Posterior cingulate gyrus (tissue), 11 donors: ENCODE measurements at regions not wholly inside any gene's neighbourhood (a gene's known extent, or its start where the extent isn't known, plus 50 kb on each side); places are given as distances from the start of the nearest gene placed in this dataset.
"Not testable (repeated sequence)": the region's sequence is repeated elsewhere in the genome, so short reads cannot be mapped to it uniquely, and the experiment has no call there.

Experiments used
- DNase-seq, 10 donors: peaks; one replicate each; pipeline versions ENCODE4 v3.0.0 to v3.0.0-alpha.2; 2020 to 2021; ENCODE audit warnings: mixed read lengths in 3 of 10
- intact Hi-C: fragments of 100-400 bp; cut with DNase I; formaldehyde crosslinking; loops from one replicate; pipeline ENCODE4 v1.15.1; 2023

- intact Hi-C loops: no loop called here
- DNase-seq: no peak
Observed at GRCh38 chr3:171915275-171915674, 72.1 kb downstream of the TMEM212 start.

- intact Hi-C loops: no loop called here
- DNase-seq: no peak
Observed at GRCh38 chr3:171916888-171917287, 73.7 kb downstream of the TMEM212 start.

GRCh38 chr3:171922629-171923028 lies 79.5 kb downstream of the TMEM212 start:
- intact Hi-C loops, DNase-seq: not testable (repeated sequence)

GRCh38 chr3:171923668-171924067 lies 80.5 kb downstream of the TMEM212 start:
- DNase-seq, intact Hi-C loops: not testable (repeated sequence)

GRCh38 chr3:171924864-171925263 lies 81.7 kb downstream of the TMEM212 start:
- intact Hi-C loops: not testable (repeated sequence)

GRCh38 chr3:171932153-171932611 lies 89.0 kb downstream of the TMEM212 start:
- intact Hi-C loops: no loop called here
- DNase-seq: no peak

More at GRCh38 chr3:171924864-171925263, 81.7 kb downstream of the TMEM212 start:
- DNase-seq: not testable (repeated sequence)

GRCh38 chr3:171933441-171933840 lies 90.3 kb downstream of the TMEM212 start:
- intact Hi-C loops: no loop called here
- DNase-seq: no peak

- no peak for DNase-seq
- intact Hi-C loops: no loop called here
Observed at GRCh38 chr3:171935261-171936123, 92.3 kb downstream of the TMEM212 start.

- intact Hi-C loops: no loop called here
- DNase-seq: no peak
Observed at GRCh38 chr3:171936191-171936841, 93.2 kb downstream of the TMEM212 start.

- no peak for DNase-seq
- intact Hi-C loops: no loop called here
Observed at GRCh38 chr3:171939578-171939977, 96.4 kb downstream of the TMEM212 start.

GRCh38 chr3:171940151-171940649 lies 97.1 kb downstream of the TMEM212 start:
- no peak for DNase-seq
- intact Hi-C loops: no loop called here

GRCh38 chr3:171943262-171944117 lies 95.9 kb upstream of the FNDC3B start:
- no peak for DNase-seq
- intact Hi-C loops: no loop called here

GRCh38 chr3:171944118-171945016 lies 95.0 kb upstream of the FNDC3B start:
- intact Hi-C loops: no loop called here
- no peak for DNase-seq

- DNase-seq: no peak
- intact Hi-C loops: no loop called here
Observed at GRCh38 chr3:171948674-171949073, 90.7 kb upstream of the FNDC3B start.

GRCh38 chr3:171949554-171949953 lies 89.8 kb upstream of the FNDC3B start:
- intact Hi-C loops: no loop called here
- no peak for DNase-seq

GRCh38 chr3:171950373-171950772 lies 89.0 kb upstream of the FNDC3B start:
- intact Hi-C loops: no loop called here
- no peak for DNase-seq

- no peak for DNase-seq
- intact Hi-C loops: no loop called here
Observed at GRCh38 chr3:171951597-171951996, 87.8 kb upstream of the FNDC3B start.

GRCh38 chr3:171953301-171954022 lies 85.9 kb upstream of the FNDC3B start:
- DNase-seq: no peak
- intact Hi-C loops: no loop called here
